Sigmoid colon (tissue), 3 donors: ENCODE measurements at regions not wholly inside any gene's neighbourhood (a gene's known extent, or its start where the extent isn't known, plus 50 kb on each side); places are given as distances from the start of the nearest gene placed in this dataset.

Experiments
- CTCF ChIP-seq, 4 experiments: fragments of 450-650 bp in 3 of 4; fragments of 200-600 bp in 1 of 4; IDR thresholded peaks; one replicate each; pipeline ENCODE4 v1.5.1; 2016 to 2019; ENCODE audit warnings: antibody characterized with exemption in 4 of 4, mild to moderate bottlenecking in 3 of 4, moderate library complexity in 2 of 4
- POLR2A ChIP-seq, 2 donors: fragments of 450-650 bp; IDR thresholded peaks; one replicate each; pipeline ENCODE4 v1.6.1; 2016; ENCODE audit warnings: antibody characterized with exemption in 2 of 2, mild to moderate bottlenecking in 2 of 2, moderate library complexity in 2 of 2

DNA sequence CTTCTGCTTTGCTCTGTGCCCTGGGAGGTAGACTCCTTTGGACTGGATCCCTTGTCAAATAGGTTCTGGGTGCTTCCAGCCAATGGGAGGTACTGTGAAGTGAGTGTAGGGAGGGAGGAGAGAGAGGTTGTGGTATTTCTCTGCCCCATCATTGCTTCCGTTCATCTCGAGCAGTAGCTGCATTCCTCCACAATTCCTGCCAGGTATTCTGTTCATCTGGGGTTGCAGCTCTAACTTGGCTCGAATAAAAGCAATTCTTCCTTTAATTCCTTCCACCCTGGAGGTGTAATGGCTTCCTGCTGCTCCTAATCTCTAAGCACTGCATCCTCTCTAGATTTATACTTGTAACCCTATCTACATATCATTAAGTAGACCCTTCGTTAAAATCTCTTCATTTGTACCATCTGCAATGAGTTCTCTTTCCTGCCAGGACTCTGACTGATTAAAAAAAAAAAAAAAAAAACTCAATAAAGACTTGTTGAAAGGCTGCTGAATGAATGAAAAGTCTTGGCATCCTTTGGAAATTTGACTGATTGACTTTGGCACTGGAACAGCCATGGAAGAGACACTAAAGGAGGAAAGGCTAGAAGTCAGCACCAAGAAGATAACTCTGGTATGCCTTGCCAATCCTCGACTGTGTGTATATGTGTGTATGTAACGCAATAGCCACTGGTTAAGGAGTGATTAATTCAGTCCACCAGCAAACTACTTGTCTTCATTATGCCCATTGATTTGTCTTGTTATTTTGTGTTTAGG lies 616.9 kb upstream of the SOX9 start:
- TF ChIP-seq CTCF (IDR thresholded peaks at IDR 0.05), result no peak
- TF ChIP-seq POLR2A (IDR thresholded peaks at IDR 0.05), result no peak
